TTC549 (cell line): ENCODE measurements at regions not wholly inside any gene's neighbourhood (a gene's known extent, or its start where the extent isn't known, plus 50 kb on each side); places are given as distances from the start of the nearest gene placed in this dataset.

Source experiments
- FAIRE-seq: peaks from 2 replicates; lab custom pipeline; 2012; peaks lifted over from hg19 to GRCh38; lab: Jason Lieb, UNC

DNA sequence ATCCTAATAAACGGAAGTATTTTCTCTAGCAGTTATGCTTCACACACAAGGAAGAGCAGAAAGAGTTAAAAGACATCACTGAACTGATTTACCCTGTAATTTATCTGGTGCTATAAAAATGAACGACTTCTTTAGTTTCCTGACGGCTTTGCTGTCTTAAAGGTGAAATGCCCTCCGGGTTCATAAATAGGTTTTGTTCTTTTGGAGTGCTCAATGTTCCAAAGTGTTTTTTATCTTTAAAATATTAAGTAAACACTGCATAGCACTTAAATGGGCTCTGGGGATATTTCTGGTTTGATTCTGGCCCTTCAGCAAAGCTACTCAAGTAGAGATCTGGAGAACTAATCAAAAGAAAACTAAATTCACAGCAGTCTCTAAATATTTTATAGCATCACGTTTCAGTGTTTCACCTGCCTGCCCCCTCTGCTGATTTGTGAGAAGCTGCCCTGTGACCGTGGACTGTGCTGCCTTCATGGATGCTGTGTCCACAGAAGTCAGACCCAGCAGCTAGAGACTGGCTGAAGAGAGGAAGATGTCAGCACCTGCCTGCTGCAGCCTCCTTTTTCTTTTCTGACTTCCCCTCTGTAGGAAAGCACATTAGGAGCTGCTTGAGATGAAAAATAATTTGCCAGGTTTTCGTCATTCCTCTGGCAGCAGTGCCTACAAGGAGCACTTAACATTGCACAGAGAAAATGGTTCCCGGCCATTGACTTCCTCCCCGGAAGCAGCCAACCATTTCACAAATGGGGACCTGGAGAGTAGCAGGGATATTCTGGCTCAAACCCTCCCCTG, 205.1 kb upstream of the FSCB start:
- FAIRE-seq, result no peak

DNA sequence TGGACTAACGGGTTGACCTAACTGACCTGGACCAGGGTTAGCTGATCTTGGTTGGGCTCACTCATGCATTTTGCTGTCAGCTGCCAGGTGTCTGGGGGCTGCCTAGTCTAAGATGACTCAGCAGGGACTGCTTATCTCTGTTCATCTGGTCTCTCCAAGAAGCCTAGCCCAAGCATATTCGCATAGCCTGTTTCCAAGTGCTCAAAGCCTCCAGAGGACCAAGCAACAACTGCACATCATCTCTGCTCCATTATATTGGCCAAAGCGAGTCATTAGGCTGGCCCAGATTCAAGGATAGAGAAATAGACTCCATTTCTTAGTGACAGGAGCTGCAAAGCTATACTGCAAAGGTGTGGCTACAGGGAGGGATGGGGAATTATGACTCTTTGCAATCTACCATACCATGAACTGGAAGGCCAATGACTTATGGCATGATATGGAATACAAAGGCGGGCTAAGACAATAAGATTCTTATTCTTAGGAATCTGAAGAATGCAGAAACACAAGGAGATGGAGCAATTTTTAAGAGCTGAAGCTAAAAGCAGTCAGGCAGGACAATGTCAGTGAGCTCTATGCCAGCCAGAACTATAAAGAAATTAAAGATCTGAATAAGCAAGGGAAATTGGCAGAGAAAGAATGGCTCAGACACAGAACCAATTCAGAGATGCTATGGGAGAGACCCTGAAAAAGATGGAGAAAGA, 194.6 kb upstream of the FSCB start:
- FAIRE-seq, result no peak

DNA sequence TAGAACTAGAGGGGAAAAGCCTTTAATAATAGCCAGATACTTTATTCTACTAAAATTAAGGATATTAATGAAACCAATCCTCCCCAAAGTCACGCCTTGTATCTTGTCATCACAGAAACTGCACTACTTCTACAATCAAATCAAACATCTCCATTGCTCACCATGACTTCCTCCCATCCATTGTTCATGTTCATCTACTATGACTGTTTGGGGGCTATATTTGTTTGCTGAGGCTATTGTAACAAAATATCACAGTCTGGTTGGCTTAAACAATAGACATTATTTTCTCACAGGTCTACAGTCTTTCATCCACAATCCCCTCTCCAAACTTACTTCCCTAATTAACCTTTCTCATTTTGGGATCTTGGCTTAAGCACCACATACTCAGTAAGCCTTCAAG, 193.6 kb upstream of the FSCB start:
- FAIRE-seq, result no peak

DNA sequence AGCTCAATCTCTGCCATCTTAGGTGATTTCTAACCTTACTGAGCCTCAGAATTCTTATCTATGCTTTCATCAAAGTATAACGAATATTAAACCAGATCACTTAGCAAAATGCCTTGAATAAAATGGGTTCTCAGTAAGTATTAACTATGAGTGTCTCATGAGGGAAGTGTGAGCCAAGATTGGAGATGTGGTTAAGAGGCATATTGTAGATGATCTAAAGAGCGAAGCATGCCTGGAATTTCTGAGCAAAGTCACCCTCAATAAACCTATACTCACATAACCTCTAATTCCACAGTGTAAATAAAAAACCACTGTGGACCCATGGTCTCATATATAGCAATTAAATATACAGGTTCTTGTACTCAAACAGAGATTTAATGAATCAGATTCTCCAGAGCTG, 193.1 kb upstream of the FSCB start:
- FAIRE-seq, result no peak

DNA sequence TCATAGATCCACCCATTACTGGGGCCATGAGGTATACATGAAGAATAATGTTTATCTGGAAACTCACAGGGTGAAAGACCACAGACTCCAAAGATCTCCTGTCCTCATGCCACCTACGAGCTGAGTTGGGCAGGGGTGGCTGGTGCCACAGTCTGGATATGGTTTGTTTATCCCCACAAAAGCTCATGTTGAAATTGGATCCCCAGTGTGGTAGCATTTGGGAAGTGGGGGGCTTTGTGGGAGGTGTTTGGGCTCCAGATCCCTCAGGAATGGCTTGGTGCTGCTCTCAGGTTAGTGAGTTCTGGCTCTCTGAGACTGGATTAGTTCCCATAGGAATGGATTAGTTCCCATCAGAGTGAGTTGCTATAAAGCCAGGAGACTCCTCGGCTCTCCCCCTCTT, 192.3 kb upstream of the FSCB start:
- no peak for FAIRE-seq

DNA sequence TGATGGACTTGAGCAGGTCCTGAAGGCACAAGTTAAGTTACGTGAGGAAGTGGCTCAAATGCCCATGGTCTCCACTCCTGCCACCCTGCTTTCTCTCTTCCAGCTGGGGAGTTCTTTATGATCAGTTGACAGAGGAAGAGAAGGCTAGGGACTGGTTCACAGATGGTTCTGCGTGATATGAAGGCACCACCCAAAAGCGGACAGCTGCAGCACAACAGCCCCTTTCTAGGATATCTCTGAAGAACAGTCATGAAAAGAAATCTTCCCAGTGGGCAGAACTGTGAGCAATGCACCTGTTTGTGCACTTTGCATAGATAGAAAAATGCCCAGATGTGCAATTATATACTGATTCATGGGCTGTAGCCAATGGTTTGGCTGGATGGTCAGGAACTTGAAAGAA, 162.4 kb upstream of the FSCB start:
- no peak for FAIRE-seq

DNA sequence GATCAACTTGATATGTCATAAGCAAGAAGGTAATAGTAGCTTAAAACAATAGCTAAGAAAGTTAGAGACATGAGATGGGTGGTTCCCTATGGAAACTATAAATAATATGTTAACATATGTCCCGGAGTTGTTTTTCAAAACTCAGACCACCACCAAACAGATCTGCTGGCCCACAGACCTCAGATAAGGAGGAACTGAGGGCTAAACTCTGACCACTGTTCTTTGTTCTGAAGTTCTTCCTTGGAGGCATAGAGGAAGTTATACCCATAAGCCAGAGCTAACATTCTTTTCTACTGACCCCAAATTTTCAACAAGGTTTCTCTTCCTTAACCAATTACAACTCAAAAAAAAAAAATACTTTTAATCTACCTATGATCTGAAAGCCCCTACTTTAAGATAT, 156.1 kb upstream of the FSCB start:
- FAIRE-seq, result no peak

DNA sequence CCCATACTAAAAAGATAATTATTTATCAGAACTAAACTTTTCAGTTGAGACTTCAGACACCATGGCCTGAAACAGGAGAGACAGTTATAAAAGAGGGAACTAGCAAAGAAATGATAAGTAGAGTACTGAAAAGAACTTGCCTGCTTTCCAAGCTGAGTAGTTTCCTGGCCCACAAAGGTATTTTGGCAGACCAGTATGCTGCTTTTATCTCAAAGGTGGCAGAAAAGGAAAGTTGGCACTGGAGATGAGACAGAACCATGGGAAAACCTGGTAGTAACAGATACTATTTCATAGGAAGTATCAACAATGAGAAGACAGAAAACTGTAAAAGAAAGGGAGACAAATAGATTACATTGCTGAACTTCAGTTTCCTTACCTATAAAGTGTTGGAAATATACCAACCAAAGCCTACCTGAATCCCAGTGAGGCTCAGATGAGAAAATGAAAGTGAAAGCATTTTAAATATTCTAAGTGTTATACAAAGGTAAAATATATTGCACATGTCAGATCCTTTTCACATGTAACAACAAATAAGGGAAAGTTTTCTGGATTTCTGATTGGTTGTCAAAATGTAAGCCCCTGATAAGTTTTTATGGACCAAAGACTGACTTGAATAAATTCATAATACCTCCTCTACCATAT, 155.3 kb upstream of the FSCB start:
- no peak for FAIRE-seq

DNA sequence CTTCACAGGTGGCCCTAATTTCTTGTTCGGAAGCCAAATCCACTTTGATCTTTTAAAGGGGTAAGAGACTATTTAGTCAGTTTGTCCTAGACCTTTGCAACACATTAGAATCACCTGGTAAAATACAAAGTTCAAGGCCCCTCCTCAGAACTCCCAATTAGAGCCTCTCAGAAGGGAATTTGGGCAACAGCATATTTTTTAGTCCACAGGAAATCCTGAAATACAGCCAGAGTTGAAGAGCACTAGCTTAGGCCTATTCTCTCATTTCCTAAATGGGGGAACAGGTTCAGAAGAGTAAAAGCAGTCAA, 151.3 kb upstream of the FSCB start:
- FAIRE-seq, result no peak

DNA sequence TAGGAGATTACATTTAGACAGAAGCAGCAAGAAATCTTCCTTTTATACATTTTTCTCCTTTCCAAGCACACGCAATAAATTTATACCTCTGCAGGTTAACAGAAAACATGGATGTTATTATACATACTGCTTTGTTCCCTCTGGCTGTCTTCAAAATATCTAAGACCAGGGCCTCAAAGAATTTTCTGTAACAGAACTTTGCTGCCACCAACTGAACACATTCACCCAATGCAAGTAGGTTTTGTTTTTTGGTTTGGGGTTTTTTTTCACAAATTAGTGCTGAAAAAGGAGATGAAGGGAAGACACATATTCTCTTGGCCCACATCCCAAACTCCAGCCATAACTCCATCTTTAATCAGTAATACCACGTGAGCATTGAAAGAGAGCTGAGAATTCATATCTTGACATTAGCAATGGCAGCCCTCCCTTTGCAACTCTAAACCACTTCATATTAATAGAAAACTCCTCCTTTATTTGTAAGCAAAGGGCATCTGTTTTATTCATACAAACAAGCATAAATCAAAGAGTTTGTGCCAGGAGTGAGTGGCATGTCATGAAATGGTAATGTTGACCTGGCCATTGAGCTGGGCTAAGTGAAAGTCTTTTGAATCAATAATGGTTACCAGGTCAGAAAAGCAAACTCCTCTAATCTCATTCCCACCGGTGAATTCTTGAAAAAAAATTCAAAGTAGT, 150.8 kb upstream of the FSCB start:
- no peak for FAIRE-seq

DNA sequence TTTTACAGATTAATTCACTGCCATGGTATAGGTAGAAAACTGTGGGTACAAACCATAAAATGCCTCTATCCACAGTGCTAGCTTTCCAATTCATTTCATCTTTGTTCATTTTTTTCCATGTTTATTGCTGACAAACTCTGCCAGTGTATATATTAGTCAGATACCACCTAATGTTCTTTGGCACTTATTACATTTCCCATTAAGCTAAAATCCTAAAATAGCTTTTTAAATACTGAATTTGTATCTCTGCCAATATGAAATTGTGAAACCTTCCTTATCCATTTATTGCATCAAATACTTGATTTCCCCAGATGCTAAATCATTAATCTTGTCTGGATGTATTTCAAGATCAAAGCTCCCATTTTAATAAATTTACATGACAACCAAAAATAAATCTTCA, 150.1 kb upstream of the FSCB start:
- FAIRE-seq, result no peak

DNA sequence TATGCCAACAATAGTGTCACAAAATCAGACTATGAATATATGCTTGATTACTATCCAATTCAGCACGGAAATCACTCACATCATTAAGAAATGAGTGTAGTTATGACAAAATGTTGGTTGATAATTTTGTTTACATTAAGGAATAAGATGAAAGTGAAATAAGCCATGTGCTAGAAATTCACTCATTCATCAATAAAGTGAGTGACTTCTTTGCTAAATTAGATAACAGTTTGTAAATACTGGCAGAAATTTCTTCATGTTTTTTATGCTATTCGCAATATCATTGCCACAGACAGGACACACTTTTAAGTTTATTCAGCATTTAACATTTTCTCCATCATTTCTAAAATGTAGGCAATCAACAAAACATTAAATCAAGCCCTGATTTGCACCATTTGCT, 147.5 kb upstream of the FSCB start:
- no peak for FAIRE-seq

DNA sequence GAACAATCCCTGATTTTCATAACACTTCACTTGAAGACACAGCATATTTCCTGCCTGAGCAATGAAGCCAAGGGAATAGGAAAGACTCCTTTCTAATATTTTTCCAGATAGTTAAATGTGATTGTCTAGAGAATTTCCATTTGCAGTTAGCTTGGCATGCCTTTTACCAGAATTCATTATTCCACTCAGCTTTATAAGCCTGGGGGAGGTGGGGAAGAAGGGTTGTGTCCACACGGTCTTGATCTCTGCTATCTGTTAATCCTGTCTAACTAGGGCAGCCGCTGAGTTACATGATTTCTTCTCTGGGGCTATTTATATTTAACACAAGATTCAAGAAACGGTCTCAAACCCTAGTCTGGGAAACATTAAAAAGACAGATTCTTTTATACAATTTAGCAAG, 146.6 kb upstream of the FSCB start:
- FAIRE-seq, result no peak

DNA sequence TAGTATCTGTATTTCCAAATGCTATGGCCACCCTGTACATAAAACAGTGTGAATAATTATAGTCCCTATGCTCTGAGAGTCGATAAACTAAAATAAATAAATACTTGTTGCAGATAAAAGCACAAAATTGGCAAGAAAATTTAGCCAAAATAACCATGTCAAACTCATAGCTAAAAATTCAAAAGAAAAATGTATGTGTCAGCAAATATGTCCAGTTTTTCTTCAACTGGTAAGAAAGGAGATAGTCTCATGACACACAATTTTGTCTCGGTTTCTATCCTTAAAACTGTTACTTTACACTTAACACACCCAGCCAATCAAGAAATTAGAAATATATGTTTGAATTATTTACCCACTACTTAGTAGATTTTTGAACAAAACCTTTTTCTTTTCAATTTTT, 145.6 kb upstream of the FSCB start:
- no peak for FAIRE-seq

DNA sequence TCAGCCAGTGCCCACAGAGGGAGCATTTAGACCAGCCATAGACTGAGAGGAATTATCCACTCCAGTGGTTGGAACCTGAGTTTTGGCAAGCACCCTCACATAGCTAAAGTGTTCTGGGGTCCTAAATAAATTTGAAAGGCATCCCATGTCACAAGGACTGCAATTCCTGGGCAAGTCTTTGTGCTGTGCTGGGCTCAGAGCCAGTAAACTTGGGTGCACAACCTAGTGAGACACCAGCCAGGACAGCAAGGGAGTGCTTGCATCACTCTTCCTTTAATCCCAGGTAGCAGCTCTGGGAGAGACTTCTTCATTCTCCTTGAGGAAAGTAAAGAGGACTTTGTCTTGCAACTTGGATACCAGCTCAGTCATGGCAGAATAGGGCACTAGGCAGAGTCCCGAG, 142.0 kb upstream of the FSCB start:
- no peak for FAIRE-seq

DNA sequence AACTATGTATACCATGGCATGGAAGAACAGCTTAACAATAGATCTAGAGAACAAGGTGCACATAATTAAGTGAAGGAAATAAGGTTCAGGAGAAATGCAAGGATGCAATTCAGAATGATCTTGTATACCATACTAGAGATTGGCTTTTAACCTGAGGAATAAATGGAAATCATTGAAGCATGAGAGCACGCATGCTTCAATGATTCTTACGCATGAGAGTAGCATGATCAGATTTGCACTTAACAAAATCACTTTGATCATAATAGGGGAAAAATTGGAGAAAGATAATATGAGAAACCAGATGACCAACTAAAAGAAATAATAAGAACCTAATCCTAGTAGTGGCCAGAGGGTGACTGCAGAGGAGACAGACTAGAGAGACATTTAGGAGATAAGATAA, 133.3 kb upstream of the FSCB start:
- no peak for FAIRE-seq

DNA sequence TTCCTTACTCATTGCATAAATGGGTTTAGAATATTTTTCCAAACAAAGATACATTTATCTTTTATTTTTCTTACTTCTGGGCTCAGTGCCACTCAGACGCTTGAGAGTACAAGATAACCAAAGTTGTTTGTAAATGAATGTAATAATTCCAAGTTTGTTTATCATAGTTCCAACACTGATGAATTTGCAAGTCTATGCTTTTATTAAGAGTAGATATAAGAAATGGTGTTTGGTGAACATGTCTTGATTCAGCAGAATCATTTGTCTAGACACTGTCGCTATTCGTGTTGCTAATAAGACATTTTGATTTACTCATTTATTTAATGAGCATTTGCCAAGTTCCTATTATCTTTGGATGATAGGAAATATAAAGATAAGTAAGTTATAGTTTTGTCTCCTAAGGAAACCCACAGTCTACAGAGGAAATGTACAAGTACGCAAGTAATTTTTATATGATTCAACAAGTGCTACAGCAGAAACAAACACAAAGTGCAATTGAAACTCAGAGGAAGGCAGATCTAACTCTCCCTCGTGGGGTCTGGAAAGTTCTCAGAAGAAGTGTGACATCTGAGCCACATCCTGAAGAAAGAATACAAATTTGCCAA, 132.8 kb upstream of the FSCB start:
- no peak for FAIRE-seq

DNA sequence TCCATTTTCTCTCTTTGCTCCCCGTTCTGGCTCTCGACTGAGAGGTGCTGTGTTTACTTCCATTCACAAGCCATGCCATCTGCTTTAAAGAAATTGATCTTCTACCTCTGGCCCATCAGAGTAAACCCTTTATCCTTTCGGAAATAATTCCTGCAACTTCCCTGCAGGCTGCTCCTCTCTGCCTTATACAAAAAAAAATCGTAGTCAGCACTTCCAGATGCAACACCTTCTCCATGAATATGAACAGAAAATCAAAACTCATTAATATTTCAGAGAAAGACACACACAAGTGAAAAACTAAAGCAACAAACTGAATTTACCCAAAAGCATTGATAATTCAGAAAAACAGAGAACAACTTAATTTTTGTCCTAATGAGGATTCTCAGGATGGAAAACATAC, 127.6 kb upstream of the FSCB start:
- FAIRE-seq, result no peak

DNA sequence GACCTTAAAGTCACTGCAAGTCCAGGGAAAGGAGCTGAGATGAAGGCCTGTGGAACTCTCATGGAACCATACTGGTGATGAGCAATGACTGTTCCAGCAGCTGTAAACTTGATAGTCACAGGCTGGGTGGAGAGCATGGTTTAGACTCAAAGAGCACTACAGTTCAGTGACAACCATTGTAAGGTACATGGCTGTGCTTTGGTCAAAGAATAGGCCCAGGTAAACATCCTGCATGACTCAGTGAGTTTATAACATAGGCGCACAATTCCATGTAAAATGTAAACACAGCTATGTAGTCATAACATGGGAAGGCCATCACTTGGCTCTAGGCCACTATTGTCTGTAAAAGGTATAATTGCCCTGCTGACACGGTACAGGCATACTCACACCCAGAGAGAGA, 119.3 kb upstream of the FSCB start:
- FAIRE-seq, result no peak

DNA sequence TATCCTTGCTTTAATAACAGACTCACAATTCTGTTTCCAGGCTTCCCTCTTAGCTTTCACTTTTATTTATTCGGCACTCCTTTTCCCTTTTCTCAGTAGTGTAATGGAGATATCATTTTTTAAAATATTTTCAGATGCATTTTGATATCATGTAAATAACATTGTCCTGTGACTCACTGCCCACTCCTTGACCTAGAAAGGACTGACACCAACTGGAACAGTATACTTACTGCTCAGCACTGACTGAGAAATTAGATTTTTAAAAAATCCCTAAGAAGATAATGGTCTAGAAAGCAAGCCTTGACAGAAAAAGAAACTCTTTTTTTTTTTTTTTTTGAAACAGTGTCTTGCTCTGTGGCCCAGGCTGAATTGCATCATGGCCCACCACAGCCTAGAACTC, 118.0 kb upstream of the FSCB start:
- no peak for FAIRE-seq

DNA sequence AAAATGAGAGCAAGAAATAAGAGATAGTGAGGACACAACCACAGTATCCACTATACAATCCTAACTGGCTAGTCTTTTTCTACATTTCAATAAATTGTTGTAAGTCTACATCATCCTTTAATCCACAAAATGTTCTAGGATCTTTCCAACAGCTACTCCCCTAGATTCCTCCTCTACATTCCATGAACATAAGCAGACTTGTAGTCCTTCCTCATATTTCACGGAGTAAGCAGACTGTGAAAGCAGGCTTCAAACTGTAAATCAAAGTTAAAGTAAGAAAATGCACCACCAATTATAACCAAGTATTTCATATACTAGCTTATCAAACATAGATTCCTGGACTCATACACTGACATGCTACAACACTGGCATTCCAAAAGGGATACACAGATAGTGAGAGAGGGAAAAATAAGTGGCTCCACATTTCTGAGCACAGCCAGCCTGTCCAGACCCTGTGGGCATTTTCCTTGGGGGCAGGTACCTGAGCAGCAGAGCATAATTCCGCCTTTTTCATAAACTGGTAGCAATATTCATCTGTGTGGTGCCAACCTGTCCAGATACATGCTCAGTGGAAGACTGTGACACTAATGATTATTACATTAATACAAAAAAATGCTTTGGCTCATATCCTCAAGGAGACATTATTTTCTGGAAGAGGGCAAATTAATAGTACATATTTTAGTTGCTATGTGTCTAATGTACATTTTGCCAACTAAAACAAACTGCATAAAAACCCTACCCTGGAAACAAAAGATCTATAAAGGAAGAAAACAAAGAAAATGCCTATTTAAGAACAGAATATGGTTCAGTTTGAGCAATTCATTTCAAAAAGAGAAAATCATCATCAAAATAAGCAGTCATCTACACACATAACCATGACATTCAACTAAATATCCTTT, 113.3 kb upstream of the FSCB start:
- no peak for FAIRE-seq

DNA sequence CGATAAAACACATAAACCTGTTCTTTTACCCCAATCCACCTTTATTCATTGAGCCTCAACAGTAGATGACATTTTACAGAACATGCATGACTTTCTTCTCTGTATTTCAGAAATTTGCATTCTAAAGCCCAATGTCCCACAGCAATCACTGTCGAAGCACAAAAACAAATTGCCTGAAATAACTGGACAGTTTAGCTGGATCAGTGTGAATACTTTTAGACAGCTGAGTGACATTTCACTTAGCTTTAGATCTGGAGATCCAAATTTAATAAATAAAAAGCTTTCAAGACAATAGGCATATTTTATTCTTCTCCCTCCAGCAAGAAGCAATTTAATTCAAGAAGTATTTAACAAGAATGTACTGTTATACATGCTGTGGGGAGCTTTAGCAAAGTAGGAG, 109.1 kb upstream of the FSCB start:
- no peak for FAIRE-seq
